Fibroblast of lung (primary cell): ENCODE measurements at regions not wholly inside any gene's neighbourhood (a gene's known extent, or its start where the extent isn't known, plus 50 kb on each side); places are given as distances from the start of the nearest gene placed in this dataset.

Experiments used
- EZH2 ChIP-seq: IDR thresholded peaks from 2 replicates; pipeline ENCODE4 v1.5.1; 2012; ENCODE audit warnings: low read length, control low read depth, mild to moderate bottlenecking; ENCODE audit errors: missing control alignments
- TF ChIP-seq, protein P1 (sequence below), 2 donors: IDR thresholded peaks in 1 of 2; conservative IDR thresholded peaks in 1 of 2; 1 replicate in 1 of 2; 2 replicates in 1 of 2; pipeline ENCODE4 v1.5.1; 2011 to 2012; ENCODE audit warnings: low read length in 2 of 2, control low read depth in 1 of 2, inconsistent platforms in 1 of 2, low read depth in 1 of 2, mild to moderate bottlenecking in 1 of 2

DNA sequence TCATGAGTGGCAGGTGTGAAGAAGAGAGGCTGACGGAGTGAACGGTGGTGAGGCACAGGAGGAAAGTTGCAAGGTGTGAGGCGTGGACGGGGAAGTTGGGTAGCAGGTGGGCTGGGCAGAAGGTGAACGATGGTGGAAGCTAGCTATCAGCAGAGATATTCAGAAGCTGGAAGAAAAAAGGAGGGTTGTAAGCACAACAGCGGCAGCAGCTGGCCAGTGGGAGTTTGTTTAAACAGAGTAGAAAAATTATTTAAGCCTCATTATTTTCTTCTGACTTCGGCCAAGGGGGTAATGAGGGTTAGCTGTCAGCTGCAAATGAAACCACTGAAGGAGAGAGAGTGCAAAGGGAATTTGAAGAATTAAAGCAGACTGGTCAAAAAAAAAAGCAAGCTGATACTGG lies 62.1 kb upstream of the PRKAR2B start:
- TF ChIP-seq, protein P1, sequence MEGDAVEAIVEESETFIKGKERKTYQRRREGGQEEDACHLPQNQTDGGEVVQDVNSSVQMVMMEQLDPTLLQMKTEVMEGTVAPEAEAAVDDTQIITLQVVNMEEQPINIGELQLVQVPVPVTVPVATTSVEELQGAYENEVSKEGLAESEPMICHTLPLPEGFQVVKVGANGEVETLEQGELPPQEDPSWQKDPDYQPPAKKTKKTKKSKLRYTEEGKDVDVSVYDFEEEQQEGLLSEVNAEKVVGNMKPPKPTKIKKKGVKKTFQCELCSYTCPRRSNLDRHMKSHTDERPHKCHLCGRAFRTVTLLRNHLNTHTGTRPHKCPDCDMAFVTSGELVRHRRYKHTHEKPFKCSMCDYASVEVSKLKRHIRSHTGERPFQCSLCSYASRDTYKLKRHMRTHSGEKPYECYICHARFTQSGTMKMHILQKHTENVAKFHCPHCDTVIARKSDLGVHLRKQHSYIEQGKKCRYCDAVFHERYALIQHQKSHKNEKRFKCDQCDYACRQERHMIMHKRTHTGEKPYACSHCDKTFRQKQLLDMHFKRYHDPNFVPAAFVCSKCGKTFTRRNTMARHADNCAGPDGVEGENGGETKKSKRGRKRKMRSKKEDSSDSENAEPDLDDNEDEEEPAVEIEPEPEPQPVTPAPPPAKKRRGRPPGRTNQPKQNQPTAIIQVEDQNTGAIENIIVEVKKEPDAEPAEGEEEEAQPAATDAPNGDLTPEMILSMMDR (conservative IDR thresholded peaks at IDR 0.05 in 1 of 2, IDR thresholded peaks at IDR 0.05 in 1 of 2; ENCODE audit: low read depth in 1 of 2, low read length in 2 of 2): no peak
- no peak for TF ChIP-seq EZH2
